HEK293T (cell line): ENCODE measurements at regions not wholly inside any gene's neighbourhood (a gene's known extent, or its start where the extent isn't known, plus 50 kb on each side); places are given as distances from the start of the nearest gene placed in this dataset.

Source experiments
- CTCF ChIA-PET: fragments of 350-600 bp; formaldehyde crosslinking; extraction: SDS; loops from one replicate; lab custom pipeline; 2021; ENCODE audit warnings: antibody characterized with exemption, inconsistent platforms; lab: Yijun Ruan, JAX
- POLR2A ChIA-PET: fragments of 350-600 bp; formaldehyde crosslinking; extraction: SDS; loops from one replicate; lab custom pipeline; 2020; ENCODE audit warnings: antibody characterized with exemption, inconsistent platforms; lab: Yijun Ruan, JAX
- DNase-seq: peaks from one replicate; pipeline ENCODE4 v3.0.0; 2012; ENCODE audit warnings: mixed read lengths; ENCODE audit errors: extremely low spot score
- ARNT ChIP-seq: fragments of 450-650 bp; IDR thresholded peaks from 2 replicates; pipeline ENCODE4 v1.6.1; 2017; ENCODE audit warnings: mild to moderate bottlenecking
- BHLHE40 ChIP-seq: fragments of 450-650 bp; IDR thresholded peaks from 2 replicates; pipeline ENCODE4 v1.6.1; 2016; ENCODE audit warnings: mild to moderate bottlenecking, moderate library complexity, borderline replicate concordance
- CTBP1 ChIP-seq: fragments of 450-650 bp; IDR thresholded peaks from 2 replicates; pipeline ENCODE4 v1.6.1; 2016; ENCODE audit warnings: borderline replicate concordance
- ELF4 ChIP-seq: fragments of 450-650 bp; IDR thresholded peaks from 2 replicates; pipeline ENCODE4 v1.6.1; 2017; ENCODE audit warnings: antibody characterized with exemption
- FOXA1 ChIP-seq: fragments of 450-650 bp; IDR thresholded peaks from 2 replicates; pipeline ENCODE4 v1.6.1; 2016; ENCODE audit warnings: mild to moderate bottlenecking
- FOXK2 ChIP-seq: fragments of 450-650 bp; IDR thresholded peaks from 2 replicates; pipeline ENCODE4 v1.6.1; 2016; ENCODE audit warnings: mild to moderate bottlenecking
- FOXM1 ChIP-seq: fragments of 450-650 bp; IDR thresholded peaks from 2 replicates; pipeline ENCODE4 v1.6.1; 2017; ENCODE audit warnings: mild to moderate bottlenecking, borderline replicate concordance
- HDGF ChIP-seq: fragments of 450-650 bp; IDR thresholded peaks from 2 replicates; pipeline ENCODE4 v1.6.1; 2017; ENCODE audit warnings: antibody characterized with exemption, borderline replicate concordance
- L3MBTL2 ChIP-seq: fragments of 450-650 bp; conservative IDR thresholded peaks from 2 replicates; pipeline ENCODE4 v1.6.1; 2016; ENCODE audit warnings: mild to moderate bottlenecking
- LEF1 ChIP-seq: fragments of 450-650 bp; IDR thresholded peaks from 2 replicates; pipeline ENCODE4 v1.6.1; 2017; ENCODE audit warnings: mild to moderate bottlenecking, borderline replicate concordance
- NFRKB ChIP-seq: fragments of 450-650 bp; IDR thresholded peaks from 2 replicates; pipeline ENCODE4 v1.6.1; 2016; ENCODE audit warnings: mild to moderate bottlenecking, moderate library complexity
- SP1 ChIP-seq: fragments of 450-650 bp; IDR thresholded peaks from 2 replicates; pipeline ENCODE4 v1.6.1; 2017
- SUZ12 ChIP-seq: fragments of 450-650 bp; IDR thresholded peaks from 2 replicates; pipeline ENCODE4 v1.6.1; 2016; ENCODE audit warnings: mild to moderate bottlenecking
- TARDBP ChIP-seq: fragments of 450-650 bp; IDR thresholded peaks from 2 replicates; pipeline ENCODE4 v1.6.1; 2016
- ZNF384 ChIP-seq: fragments of 450-650 bp; IDR thresholded peaks from 2 replicates; pipeline ENCODE4 v1.6.1; 2016
- TF ChIP-seq, protein P1 (sequence below): fragments of 450-650 bp; IDR thresholded peaks from 2 replicates; pipeline ENCODE4 v1.6.1; 2016

DNA sequence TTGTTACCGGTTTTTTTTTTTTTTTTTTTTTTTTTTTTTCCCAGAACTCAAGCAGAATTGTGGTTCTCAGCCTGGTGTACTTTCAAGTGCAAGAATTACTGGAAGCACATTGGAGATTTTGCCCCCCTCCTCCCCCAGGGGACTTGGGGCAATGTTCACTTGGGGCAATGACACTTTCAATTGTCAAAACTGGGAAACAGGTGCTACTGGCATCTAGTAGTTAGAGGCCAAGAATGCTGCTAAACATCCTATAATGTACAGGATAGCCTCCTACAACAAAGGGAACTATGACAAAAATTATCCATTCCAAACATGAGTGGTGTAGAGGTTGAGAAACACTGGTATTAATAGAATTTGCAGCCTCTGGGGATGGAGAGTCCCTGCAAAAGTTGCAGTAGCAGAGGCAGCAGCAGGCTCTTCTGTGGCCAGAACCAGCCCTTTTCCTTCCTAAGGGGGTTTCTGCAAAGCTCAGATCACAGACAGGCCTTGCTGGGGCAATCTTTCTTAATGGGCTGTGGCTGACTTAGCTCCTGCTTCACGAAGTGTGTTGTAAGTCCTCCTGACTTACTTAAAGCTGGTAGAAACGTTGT, 144.3 kb upstream of the MRPS22 start:
- no peak for DNase-seq
- CTCF ChIA-PET: no interaction called here
- TF ChIP-seq SUZ12: no peak
- no peak for TF ChIP-seq ELF4
- TF ChIP-seq SP1: no peak
- TF ChIP-seq, protein P1, sequence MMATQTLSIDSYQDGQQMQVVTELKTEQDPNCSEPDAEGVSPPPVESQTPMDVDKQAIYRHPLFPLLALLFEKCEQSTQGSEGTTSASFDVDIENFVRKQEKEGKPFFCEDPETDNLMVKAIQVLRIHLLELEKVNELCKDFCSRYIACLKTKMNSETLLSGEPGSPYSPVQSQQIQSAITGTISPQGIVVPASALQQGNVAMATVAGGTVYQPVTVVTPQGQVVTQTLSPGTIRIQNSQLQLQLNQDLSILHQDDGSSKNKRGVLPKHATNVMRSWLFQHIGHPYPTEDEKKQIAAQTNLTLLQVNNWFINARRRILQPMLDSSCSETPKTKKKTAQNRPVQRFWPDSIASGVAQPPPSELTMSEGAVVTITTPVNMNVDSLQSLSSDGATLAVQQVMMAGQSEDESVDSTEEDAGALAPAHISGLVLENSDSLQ: no peak
- TF ChIP-seq LEF1: no peak
- no peak for TF ChIP-seq HDGF
- TF ChIP-seq ZNF384: no peak
- no peak for TF ChIP-seq NFRKB
- TF ChIP-seq TARDBP: no peak
- TF ChIP-seq ARNT: no peak
- no peak for TF ChIP-seq L3MBTL2
- TF ChIP-seq BHLHE40: no peak
- TF ChIP-seq CTBP1: no peak
- no peak for TF ChIP-seq FOXK2
- TF ChIP-seq FOXA1: no peak
- TF ChIP-seq FOXM1: no peak
- POLR2A ChIA-PET: no interaction called here

DNA sequence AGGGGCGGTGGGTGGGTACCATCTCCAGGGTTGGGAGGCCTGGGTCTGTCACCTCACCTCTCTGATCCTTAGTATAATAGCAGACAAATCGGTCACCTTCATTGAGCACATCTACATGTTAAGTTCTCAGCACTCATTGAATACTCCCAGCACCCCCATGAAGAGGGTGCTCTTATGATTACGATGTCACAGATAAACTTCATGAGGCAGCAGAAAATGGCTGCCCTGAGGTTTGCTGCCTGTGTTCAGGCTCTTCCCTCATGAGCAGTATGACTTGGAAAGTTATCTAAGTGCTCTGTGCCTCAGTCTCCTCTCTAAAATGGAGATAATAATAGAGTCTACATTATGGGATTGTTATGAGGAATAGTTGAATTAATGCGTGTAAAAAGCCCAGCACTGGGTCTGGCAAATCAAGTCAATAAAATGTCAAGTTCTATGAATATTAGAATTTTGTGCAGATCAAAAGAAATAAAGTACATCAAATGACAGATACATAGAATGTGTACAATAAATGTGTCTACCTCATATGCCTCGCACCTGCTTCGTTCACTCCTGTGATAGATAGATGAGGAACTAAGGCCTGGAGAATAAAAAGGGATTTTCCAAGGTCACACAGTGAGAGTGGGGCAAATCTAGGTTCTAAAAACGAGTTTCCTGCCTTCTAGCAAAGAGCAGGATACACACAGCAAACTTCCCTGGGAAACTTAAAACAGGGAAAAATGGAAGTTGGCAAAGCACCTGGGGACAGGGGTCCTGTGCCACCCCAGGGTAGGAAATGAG, 142.2 kb upstream of the MRPS22 start:
- no peak for DNase-seq
- no peak for TF ChIP-seq FOXM1
- TF ChIP-seq LEF1: no peak
- no peak for TF ChIP-seq ZNF384
- no peak for TF ChIP-seq HDGF
- no peak for TF ChIP-seq BHLHE40
- TF ChIP-seq, protein P1: no peak
- no peak for TF ChIP-seq TARDBP
- TF ChIP-seq ARNT: no peak
- TF ChIP-seq NFRKB: no peak
- TF ChIP-seq FOXA1: no peak
- TF ChIP-seq FOXK2: no peak
- TF ChIP-seq CTBP1: no peak
- TF ChIP-seq L3MBTL2: no peak
- CTCF ChIA-PET: no interaction called here
- POLR2A ChIA-PET: no interaction called here

DNA sequence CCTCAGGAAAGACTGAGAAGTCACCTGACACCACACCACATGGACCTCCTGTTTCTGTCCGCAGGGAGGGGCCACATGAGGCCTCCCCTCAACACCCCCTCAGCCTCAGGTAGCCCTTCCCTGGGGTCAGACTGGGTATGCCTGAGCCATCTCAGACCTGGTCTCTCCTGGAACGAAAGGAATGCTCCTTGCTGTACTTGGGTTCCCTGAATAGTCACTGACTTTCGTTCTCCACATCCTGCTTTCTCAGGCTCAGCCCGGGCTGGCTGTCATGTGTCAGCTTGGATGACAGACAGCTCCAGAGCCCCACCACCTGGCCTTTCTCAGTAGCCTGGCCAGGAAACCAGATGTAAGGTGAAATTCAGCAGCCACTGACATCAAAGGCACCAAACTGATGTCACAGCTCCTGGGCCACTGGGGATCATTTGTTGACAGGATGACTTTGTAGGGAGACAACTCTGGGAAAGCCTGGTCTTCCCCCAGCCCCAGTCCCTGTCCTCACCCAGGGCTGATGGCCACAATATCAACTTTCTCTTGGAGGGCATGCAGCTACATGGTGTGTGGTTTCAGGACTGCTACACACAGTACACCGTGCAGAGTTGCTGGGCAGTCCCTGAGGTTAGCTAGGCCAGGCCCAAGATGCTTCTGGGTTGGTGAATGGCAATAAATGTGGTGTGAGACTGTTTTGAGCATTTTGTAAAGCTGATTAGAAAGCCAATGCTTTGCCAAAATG, 141.4 kb upstream of the MRPS22 start:
- no peak for TF ChIP-seq L3MBTL2
- TF ChIP-seq, protein P1: peak; percentile 47; the same call in 1 of the 2 replicates
- DNase-seq: no peak
- ChIA-PET CTCF (no interaction called here), POLR2A (no interaction called here)

DNA sequence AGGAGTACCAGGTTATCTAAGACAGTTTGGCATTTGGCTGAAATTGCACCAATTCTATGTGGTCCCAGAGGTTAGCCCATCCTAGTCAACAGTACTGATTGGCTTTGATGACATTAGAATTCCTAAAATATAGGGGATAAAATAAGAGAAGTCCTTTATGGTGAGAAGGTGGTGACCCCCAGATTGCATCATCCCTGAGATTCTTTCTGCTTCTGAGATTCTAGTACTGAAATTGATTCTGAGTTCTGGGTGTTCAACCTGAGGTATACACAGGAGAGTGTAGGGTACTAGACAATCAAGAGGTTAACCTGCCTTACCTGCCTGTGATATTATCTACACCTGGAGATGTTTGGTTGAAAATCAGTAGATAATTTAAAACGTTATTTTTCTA, 140.9 kb upstream of the MRPS22 start:
- ChIA-PET POLR2A (no interaction called here), CTCF (no interaction called here)
- DNase-seq: no peak
- no peak for TF ChIP-seq SUZ12
- no peak for TF ChIP-seq L3MBTL2
- no peak for TF ChIP-seq LEF1
- TF ChIP-seq CTBP1: no peak
- TF ChIP-seq BHLHE40: no peak
- TF ChIP-seq FOXK2: no peak
- TF ChIP-seq FOXA1: no peak
- TF ChIP-seq SP1: no peak
- TF ChIP-seq NFRKB: no peak
- no peak for TF ChIP-seq TARDBP
- no peak for TF ChIP-seq FOXM1
- TF ChIP-seq ELF4: no peak
- TF ChIP-seq HDGF: no peak
- TF ChIP-seq ZNF384: no peak
- TF ChIP-seq ARNT: no peak
- TF ChIP-seq, protein P1: no peak

DNA sequence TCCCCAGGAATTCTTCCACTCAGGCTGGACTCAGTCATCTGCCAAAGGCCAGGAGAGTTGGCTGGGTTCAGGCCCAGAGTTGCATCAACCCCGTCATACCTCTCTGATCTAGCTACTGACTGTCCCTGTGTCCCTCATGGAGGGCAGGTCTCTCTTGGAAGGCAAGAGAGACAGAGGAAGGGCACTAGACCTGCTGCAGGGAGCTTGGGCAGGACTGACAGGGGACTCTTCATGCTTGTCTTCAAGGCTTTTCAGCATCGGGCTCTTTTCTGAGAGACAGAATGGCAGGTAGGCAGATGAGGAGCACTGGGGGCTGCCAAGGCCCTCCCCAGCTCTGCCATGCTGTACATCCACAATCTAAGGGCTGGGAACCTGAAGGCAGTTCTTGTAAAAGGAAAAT, 140.1 kb upstream of the MRPS22 start:
- POLR2A ChIA-PET: no interaction called here
- DNase-seq: no peak
- CTCF ChIA-PET: no interaction called here
- TF ChIP-seq TARDBP (no peak), ARNT (no peak), ZNF384 (no peak), FOXM1 (no peak), LEF1 (no peak), HDGF (no peak), BHLHE40 (no peak), SUZ12 (no peak), ELF4 (no peak), NFRKB (no peak), CTBP1 (no peak), L3MBTL2 (no peak), FOXA1 (no peak), SP1 (no peak)
- TF ChIP-seq, protein P1: no peak
